MM.1S (cell line): ENCODE measurements at regions not wholly inside any gene's neighbourhood (a gene's known extent, or its start where the extent isn't known, plus 50 kb on each side); places are given as distances from the start of the nearest gene placed in this dataset.

Experiments used
- DNase-seq: peaks from one replicate; pipeline ENCODE4 v3.0.0-alpha.2; 2015
- H2AFZ ChIP-seq: fragments of 300-600 bp; sonication (generic); 2 replicates; pipeline ENCODE4 v1.6.0; 2016; ENCODE audit warnings: antibody characterized with exemption, low read length
- H3F3A ChIP-seq: fragments of 300-600 bp; sonication (generic); 2 replicates; pipeline ENCODE4 v1.6.1; 2016; ENCODE audit warnings: mild to moderate bottlenecking, antibody characterized with exemption, low read length, moderate library complexity, mixed read lengths; ENCODE audit not compliant: insufficient read depth
- H3K27ac ChIP-seq: fragments of 300-600 bp; sonication (generic); 2 replicates; pipeline ENCODE4 v1.5.1; 2016; ENCODE audit warnings: mild to moderate bottlenecking, low read length
- H3K27me3 ChIP-seq: fragments of 300-600 bp; sonication (generic); replicated peaks from 2 replicates; pipeline ENCODE4 v1.6.0; 2016; ENCODE audit warnings: low read length; ENCODE audit not compliant: insufficient read depth
- H3K36me3 ChIP-seq: fragments of 300-600 bp; sonication (generic); replicated peaks from 2 replicates; pipeline ENCODE4 v1.6.1; 2016; ENCODE audit warnings: mild to moderate bottlenecking, low read length, mixed read lengths; ENCODE audit not compliant: insufficient read depth
- H3K4me1 ChIP-seq: fragments of 300-600 bp; sonication (generic); 2 replicates; pipeline ENCODE4 v1.6.1; 2016; ENCODE audit warnings: low read length, mixed read lengths
- H3K4me2 ChIP-seq: fragments of 300-600 bp; sonication (generic); 2 replicates; pipeline ENCODE4 v1.6.0; 2016; ENCODE audit warnings: low read depth, low read length
- H3K4me3 ChIP-seq: fragments of 300-600 bp; sonication (generic); 2 replicates; pipeline ENCODE4 v1.5.1; 2016; ENCODE audit warnings: low read length, mixed read lengths
- H3K79me2 ChIP-seq: fragments of 300-600 bp; sonication (generic); 2 replicates; pipeline ENCODE4 v1.6.1; 2016; ENCODE audit warnings: mixed run types, low read length, mixed read lengths
- H3K9ac ChIP-seq: fragments of 300-600 bp; sonication (generic); 2 replicates; pipeline ENCODE4 v1.6.1; 2016; ENCODE audit warnings: low read length, mixed read lengths
- H3K9me2 ChIP-seq: fragments of 300-600 bp; sonication (generic); replicated peaks from 2 replicates; pipeline ENCODE4 v1.6.1; 2016; ENCODE audit warnings: mild to moderate bottlenecking, low read length, mixed read lengths; ENCODE audit not compliant: insufficient read depth
- H3K9me3 ChIP-seq: fragments of 300-600 bp; sonication (generic); replicated peaks from 2 replicates; pipeline ENCODE4 v1.6.1; 2016; ENCODE audit warnings: mild to moderate bottlenecking, low read length, mixed read lengths; ENCODE audit not compliant: insufficient read depth
- H4K20me1 ChIP-seq: fragments of 300-600 bp; sonication (generic); 2 replicates; pipeline ENCODE4 v1.6.1; 2016; ENCODE audit warnings: mild to moderate bottlenecking, low read length, moderate library complexity, mixed read lengths; ENCODE audit not compliant: insufficient read depth
- EZH2 ChIP-seq: fragments of 300-600 bp; sonication (generic); optimal IDR thresholded peaks from 2 replicates; pipeline ENCODE3; 2017; ENCODE audit warnings: low read depth, mild to moderate bottlenecking, antibody characterized with exemption, low read length, mixed read lengths
- EZH2phosphoT487 ChIP-seq: fragments of 300-600 bp; sonication (generic); IDR thresholded peaks from 2 replicates; pipeline ENCODE4 v1.6.1; 2018; ENCODE audit warnings: antibody characterized with exemption, low read length
- TF ChIP-seq, protein P1 (sequence below): fragments of 300-600 bp; sonication (generic); IDR thresholded peaks from 2 replicates; pipeline ENCODE4 v1.5.1; 2016; ENCODE audit warnings: antibody characterized with exemption, low read length, mixed read lengths

- Histone ChIP-seq H2AFZ (no peak overlapping the region), H3K4me2 (no peak overlapping the region), H3K9me3 (no peaks in the 10 kb centered on the region)
Measured at GRCh38 chr10:33800545-33800944, 466.1 kb upstream of the NRP1 start.

DNA sequence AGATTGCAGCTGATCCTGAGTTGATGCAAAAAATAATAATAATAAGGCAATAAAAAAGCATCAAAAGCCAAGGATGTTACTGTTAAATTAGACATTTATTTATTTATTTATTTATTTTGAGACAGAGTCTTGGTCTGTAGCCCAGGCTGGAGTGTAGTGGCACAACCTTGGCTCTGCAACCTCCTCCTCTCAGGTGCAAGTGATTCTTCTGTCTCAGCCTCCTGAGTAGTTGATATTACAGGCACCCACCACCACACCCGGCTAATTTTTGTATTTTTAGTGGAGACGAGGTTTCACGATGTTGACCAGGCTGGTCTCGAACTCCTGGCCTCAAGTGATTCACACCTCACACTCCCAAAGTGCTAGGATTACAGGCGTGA lies 465.5 kb upstream of the NRP1 start:
- Histone ChIP-seq H3K4me3 (no peak overlapping the region), H3F3A (no peaks in the 10 kb centered on the region), H4K20me1 (no peaks in the 10 kb centered on the region), H3K4me1 (no peaks in the 10 kb centered on the region), H3K9me3 (no peaks in the 10 kb centered on the region), H3K9ac (no peak overlapping the region), H3K79me2 (no peaks in the 10 kb centered on the region), H3K9me2 (no peaks in the 10 kb centered on the region), H3K27ac (no peak overlapping the region), H3K27me3 (no peaks in the 10 kb centered on the region), H3K36me3 (no peaks in the 10 kb centered on the region), H3K4me2 (no peak overlapping the region), H2AFZ (no peak overlapping the region)
- TF ChIP-seq, protein P1, sequence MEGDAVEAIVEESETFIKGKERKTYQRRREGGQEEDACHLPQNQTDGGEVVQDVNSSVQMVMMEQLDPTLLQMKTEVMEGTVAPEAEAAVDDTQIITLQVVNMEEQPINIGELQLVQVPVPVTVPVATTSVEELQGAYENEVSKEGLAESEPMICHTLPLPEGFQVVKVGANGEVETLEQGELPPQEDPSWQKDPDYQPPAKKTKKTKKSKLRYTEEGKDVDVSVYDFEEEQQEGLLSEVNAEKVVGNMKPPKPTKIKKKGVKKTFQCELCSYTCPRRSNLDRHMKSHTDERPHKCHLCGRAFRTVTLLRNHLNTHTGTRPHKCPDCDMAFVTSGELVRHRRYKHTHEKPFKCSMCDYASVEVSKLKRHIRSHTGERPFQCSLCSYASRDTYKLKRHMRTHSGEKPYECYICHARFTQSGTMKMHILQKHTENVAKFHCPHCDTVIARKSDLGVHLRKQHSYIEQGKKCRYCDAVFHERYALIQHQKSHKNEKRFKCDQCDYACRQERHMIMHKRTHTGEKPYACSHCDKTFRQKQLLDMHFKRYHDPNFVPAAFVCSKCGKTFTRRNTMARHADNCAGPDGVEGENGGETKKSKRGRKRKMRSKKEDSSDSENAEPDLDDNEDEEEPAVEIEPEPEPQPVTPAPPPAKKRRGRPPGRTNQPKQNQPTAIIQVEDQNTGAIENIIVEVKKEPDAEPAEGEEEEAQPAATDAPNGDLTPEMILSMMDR = no peak
- no peak for TF ChIP-seq EZH2phosphoT487
- DNase-seq = no peak

More at GRCh38 chr10:33800545-33800944, 466.1 kb upstream of the NRP1 start:
- TF ChIP-seq EZH2 = no peak
- Histone ChIP-seq H3K9ac (no peak overlapping the region), H3K9me2 (no peaks in the 10 kb centered on the region), H4K20me1 (no peaks in the 10 kb centered on the region), H3K27me3 (no peaks in the 10 kb centered on the region), H3F3A (no peaks in the 10 kb centered on the region), H3K27ac (no peak overlapping the region), H3K4me3 (no peak overlapping the region), H3K79me2 (no peaks in the 10 kb centered on the region), H3K4me1 (no peaks in the 10 kb centered on the region), H3K36me3 (no peaks in the 10 kb centered on the region)
- DNase-seq = no peak

- no peaks in the 10 kb centered on the region for H3K27me3 ChIP-seq
- H4K20me1 ChIP-seq = no peaks in the 10 kb centered on the region
- no peak overlapping the region for H3K4me2 ChIP-seq
- TF ChIP-seq EZH2phosphoT487 = no peak
- TF ChIP-seq EZH2 = no peak
- TF ChIP-seq, protein P1 = no peak
- no peak for DNase-seq
- no peaks in the 10 kb centered on the region for H3K79me2 ChIP-seq
- H3K4me3 ChIP-seq = no peak overlapping the region
- no peaks in the 10 kb centered on the region for H3K4me1 ChIP-seq
- no peaks in the 10 kb centered on the region for H3K9me3 ChIP-seq
- H3K9me2 ChIP-seq = no peaks in the 10 kb centered on the region
- no peaks in the 10 kb centered on the region for H3K36me3 ChIP-seq
- no peak overlapping the region for H3K9ac ChIP-seq
- no peak overlapping the region for H3K27ac ChIP-seq
- H3F3A ChIP-seq = no peaks in the 10 kb centered on the region
- no peak overlapping the region for H2AFZ ChIP-seq
Measured at GRCh38 chr10:33799281-33799943, 464.9 kb upstream of the NRP1 start.

DNA sequence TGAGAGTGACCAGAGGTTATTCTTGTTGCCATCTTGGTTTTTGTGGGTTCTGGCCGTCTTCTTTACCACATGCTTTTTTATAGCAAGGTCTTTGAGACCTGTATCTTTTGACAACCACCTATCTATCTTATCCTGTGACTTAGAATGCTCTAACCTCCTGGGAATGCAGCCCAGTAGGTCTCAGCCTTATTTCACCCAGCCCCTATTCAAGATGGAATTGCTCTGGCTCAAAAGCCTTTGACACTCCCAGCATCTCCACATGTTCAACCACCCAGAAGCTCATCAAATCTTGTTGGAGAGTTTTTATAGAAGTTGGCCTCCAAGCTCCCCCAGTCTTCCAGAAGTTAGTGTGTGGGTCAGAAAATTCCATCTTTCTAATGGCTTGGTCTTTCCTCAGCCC lies 464.3 kb upstream of the NRP1 start:
- Histone ChIP-seq H3K27me3 (no peaks in the 10 kb centered on the region), H3K9ac (no peak overlapping the region), H3K79me2 (no peaks in the 10 kb centered on the region), H3K4me1 (no peaks in the 10 kb centered on the region), H4K20me1 (no peaks in the 10 kb centered on the region), H3K9me2 (no peaks in the 10 kb centered on the region), H3K27ac (no peak overlapping the region), H3F3A (no peaks in the 10 kb centered on the region), H3K4me3 (no peak overlapping the region), H3K4me2 (no peak overlapping the region), H2AFZ (no peak overlapping the region), H3K36me3 (no peaks in the 10 kb centered on the region), H3K9me3 (no peaks in the 10 kb centered on the region)
- TF ChIP-seq EZH2phosphoT487 (no peak), EZH2 (no peak)
- TF ChIP-seq, protein P1 = no peak
- DNase-seq = no peak
